ENCODE measurements at regions not wholly inside any gene's neighbourhood (a gene's known extent, or its start where the extent isn't known, plus 50 kb on each side); places are given as distances from the start of the nearest gene placed in this dataset.
"Not testable (repeated sequence)": the region's sequence is repeated elsewhere in the genome, so short reads cannot be mapped to it uniquely, and the experiment has no call there.

- DNase-seq: no peak
Observed at GRCh38 chr6:98343797-98344196, 490.6 kb upstream of the POU3F2 start.

DNA sequence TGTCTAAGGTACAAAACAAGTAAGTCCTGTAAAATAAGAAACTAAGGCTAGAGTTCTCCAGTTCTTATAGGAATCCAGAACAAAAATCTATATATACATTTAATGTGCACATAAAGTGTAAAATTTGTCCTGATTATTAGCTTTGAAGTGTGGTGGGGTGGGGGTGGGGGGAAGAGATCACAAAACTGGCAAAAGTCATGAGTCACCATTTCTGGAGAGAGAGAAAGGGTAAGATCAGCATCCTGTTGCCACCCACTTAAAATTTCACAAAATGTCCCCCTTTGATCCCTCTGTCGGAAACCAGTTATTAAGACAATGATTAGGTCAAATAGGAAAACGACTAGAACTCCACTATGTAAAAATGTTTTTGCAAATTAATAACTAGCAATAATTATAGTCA lies 482.0 kb upstream of the POU3F2 start:
- no peak for DNase-seq

- DNase-seq: no peak
Observed at GRCh38 chr6:98358173-98358572, 476.2 kb upstream of the POU3F2 start.

GRCh38 chr6:98366371-98366770 lies 468.0 kb upstream of the POU3F2 start:
- no peak for DNase-seq

DNA sequence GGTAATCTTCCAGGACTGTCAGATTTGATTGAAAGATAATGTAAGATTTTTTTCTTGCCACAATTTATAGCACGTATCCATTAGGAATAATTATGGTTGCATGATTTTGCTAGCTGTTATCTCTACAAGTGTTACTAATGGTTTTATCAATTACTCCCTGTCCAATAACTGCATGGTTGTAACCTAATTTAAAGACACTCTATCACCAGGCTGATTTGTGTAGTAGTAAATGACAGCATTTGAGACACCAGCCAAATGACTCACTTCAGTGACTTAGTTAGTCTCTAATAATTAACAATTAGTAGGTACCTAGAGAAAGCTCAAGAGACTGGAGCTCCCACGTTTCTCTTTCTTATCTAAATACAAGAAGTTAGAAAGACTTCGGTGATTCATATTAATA lies 453.8 kb upstream of the POU3F2 start:
- DNase-seq: no peak

DNA sequence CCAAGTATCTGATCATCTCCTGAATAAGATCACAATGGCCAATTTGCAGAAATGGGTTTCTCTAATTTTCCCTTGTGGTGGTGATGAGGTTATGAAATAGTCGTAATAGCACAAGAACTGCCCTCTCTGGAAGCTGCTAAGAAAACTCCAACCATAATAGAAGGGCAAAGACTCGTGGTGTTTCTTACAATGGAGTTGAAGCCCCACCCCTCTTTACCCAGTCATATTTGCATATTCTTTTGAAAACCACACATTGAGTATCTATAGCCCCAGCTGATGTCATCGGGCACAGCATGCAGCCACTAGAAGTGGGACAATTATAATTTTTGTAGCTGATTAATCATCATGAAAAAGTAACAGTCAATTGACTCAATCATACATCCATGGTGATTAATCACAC lies 452.1 kb upstream of the POU3F2 start:
- no peak for DNase-seq

DNA sequence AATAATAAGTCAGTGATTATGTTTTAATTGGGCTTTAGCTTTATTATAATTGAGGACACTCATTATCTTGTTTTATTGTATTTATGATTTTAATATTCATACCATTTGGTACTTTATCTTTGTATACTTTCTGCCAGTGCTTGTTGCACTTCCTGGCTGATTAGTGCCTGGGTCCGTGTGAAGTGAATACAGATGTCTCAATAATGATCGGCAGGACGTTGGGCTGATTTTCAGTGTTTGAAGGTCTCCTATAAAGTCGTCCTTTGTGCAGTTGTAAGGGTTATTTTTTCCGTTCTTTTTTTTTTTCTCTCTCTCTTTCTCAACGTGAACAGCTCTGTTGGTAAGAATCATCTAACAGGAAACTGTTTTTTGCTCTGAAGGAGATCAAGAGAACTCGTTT lies 450.0 kb upstream of the POU3F2 start:
- DNase-seq: no peak

GRCh38 chr6:98384801-98385200 lies 449.6 kb upstream of the POU3F2 start:
- DNase-seq: no peak

DNA sequence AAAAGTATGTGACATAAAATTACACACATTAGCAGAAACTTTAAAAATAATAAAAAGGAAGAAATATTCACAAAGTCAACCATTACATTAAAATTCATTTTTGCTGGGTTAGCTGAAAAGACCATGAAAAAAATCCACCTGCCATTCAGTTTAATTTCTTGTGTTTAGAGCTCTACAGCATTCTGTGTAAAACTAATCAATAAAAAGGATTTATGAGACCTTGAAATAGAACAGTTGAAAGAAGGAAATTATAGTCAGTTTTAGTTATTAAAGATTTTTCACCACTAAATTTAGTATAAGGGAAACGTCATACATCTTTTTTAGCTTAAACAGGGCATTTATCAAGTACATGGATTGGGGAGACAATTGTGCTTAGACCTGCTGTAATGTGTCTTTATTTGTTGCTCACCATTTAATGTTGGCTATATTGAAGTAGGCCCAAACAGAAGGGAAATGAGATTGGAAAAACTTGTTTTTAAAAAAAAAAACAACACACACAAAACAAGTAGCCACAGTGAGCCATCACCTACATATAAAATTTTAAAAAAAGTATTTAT lies 438.7 kb upstream of the POU3F2 start:
- no peak for DNase-seq

DNA sequence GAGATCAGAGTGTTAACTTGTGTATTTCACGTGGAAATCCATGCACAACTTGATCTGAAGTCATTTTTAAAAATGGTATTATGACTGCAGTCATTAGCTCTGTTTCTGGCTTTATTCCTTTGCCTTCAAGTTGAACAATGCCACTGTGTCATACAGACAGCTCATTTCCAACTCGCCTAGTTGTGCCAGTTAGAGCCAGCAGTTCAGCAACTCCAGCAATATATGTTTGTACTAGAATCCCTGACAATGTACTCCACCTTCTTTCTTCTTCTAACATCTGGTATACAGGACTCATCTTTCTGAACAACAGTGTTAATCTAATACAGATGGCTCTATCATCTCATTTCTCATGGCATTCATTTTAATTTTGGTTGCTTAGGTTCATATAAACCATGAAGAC lies 418.3 kb upstream of the POU3F2 start:
- DNase-seq: no peak

DNA sequence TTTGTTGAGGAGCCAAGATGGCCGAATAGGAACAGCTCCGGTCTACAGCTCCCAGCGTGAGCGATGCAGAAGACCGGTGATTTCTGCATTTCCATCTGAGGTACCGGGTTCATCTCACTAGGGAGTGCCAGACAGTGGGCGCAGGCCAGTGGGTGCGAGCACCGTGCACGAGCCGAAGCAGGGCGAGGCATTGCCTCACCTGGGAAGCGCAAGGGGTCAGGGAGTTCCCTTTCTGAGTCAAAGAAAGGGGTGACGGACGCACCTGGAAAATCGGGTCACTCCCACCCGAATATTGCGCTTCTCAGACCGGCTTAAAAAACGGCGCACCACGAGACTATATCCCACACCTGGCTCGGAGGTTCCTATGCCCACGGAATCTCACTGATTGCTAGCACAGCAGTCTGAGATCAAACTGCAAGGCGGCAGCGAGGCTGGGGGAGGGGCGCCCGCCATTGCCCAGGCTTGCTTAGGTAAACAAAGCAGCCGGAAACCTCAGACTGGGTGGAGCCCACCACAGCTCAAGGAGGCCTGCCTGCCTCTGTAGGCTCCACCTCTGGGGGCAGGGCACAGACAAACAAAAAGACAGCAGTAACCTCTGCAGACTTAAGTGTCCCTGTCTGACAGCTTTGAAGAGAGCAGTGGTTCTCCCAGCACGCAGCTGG lies 417.7 kb upstream of the POU3F2 start:
- not testable (repeated sequence) for DNase-seq

GRCh38 chr6:98433325-98434056 lies 400.9 kb upstream of the POU3F2 start:
- no peak for DNase-seq

DNA sequence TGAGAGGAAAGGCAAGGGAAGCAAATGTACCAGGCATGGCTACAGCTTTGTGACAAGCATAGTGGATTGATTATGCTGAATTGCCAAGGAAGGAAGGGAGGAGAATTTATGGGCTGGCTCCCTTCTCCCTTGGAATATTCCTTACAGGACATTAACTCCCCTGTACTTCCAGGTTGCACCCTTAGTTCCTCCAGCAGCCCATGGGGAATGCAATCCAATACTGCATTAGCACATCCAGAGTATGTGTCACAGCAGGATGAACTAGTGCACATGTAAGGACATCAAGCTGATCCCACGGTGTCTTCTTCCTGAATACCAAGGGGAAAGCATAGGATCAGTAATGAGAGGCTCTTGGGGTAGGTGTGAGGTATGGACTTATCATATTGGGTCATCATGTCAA lies 390.7 kb upstream of the POU3F2 start:
- no peak for DNase-seq

GRCh38 chr6:98452685-98453084 lies 381.7 kb upstream of the POU3F2 start:
- DNase-seq: no peak

- no peak for DNase-seq
Observed at GRCh38 chr6:98454809-98455322, 379.5 kb upstream of the POU3F2 start.

DNA sequence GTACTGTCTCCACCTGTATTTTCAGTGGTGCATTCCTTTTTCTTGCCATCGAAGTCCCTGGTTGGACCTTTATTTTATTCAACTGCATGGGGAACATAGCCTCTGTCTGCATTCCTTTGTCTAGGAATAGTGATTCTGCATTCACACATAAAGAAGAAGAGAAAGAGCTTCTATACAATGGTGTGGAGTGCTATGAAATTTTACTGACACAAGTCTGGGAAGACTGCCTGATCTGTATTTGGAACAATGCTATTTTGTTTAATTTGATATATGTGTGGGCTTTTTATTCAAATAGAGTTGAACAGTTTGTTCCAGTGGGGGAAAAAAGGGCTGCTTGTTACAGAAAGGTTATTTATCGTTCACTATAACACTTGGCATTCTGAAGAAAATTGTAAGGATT lies 375.7 kb upstream of the POU3F2 start:
- no peak for DNase-seq

GRCh38 chr6:98463038-98464000 lies 371.1 kb upstream of the POU3F2 start:
- no peak for DNase-seq

DNA sequence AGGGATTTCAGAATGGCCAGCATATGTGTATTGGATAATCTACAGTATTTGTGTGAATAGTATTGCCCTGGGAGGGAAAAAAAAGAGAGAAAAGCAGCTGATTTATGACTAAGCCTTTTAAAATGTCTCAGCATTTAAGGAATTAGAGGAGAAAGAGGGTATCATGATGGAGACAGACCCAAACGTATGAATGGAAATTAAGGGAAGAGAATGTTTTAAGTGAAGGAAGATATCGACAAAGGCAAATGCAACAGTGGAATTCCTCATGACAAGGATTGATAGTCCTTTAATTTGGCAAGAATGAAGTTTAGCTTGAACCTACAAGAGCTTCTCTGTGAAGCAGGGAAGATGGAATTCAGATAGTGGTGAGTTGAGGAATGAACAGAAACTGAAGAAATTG lies 367.3 kb upstream of the POU3F2 start:
- DNase-seq: no peak

DNA sequence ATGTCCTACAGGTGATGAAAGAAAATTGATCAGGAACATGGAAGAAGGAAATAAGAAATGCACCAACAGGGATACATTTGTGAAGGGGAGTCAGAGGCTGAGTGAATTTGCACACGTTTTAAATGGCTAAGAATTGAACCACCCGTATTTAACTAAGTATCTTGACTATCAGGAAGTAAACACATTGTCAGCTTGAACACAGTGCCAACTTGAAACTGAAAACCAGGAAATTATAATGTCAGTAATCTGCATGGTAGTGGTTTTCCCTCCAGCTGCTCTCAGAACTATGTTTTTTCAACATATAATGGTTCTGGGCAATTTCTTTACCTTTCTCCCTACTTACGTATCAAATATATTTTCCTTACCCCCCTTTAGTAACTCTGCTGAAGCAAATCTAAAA lies 366.5 kb upstream of the POU3F2 start:
- DNase-seq: no peak

DNA sequence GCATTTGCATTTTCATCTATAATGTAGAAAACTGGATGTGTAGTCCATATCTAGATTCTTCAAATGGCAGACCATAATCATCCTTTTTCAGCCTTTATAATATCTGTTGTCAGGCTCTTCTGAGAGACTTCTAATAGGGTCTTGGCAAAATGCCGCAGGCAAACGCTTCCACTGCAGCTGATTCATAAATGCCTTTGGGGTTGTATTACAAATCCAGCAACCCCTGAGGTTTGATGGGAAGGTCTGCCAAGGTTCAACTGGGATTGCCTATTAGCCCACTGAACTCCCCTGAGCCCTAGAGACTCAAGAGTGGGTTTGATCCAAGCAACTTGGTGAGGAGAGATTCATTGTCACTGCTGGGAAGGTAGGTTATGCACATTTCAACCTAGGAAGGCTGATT lies 365.2 kb upstream of the POU3F2 start:
- no peak for DNase-seq

DNA sequence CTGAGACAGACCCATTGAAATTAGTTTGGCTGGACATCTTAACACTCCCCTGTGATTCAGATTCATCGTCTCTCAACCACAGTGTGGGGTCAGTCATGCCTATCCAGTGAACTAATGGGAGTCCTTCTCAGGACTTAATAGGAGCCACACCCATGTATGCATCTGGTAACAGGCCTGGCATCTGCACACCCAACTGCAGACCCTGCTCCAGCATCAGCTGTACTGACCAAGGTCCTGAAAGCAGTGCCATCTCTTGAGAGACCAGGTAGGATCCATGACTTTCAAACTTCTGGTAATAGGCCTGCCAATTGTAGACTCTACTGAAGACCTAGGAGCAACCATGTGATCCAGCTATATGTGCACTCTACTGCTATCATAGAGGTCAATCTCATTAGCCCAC lies 363.6 kb upstream of the POU3F2 start:
- DNase-seq: no peak

GRCh38 chr6:98471444-98471843 lies 362.9 kb upstream of the POU3F2 start:
- no peak for DNase-seq

GRCh38 chr6:98477231-98477630 lies 357.1 kb upstream of the POU3F2 start:
- no peak for DNase-seq

Measured in dermis blood vessel endothelial cell (primary cell).